ENCODE measurements at regions not wholly inside any gene's neighbourhood (a gene's known extent, or its start where the extent isn't known, plus 50 kb on each side); places are given as distances from the start of the nearest gene placed in this dataset.

DNA sequence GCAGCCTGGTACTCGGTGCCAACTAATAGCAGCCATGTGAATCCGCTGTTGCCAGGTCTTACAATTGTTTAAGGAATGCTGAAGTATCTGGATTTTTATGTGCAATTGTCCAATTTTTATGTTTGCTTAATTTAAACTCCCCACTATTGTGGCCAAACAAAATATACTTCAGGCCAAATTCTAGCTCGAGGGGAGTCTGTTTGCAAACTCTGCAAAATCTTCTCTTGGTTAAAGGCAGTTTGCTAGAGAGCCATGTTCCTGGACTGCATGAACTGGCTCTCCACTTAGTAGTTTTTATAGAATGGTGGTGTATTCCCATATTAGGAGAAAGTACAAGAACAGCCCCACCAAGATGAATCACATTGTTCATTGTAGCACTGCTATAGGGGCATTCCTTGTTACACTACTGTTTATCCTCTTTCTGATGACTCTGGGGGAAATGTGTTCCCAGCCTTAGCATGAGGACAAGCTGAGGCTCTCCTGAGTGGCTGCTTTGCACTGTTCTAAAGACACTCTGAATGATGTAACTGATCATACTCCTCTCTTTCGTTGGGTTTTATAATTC is 178.0 kb upstream of the GLI3 start:
- TF ChIP-seq EZH2 (IDR thresholded peaks at IDR 0.05; ENCODE audit: insufficient read depth, low read length) = no peak
- TF ChIP-seq, protein P1, sequence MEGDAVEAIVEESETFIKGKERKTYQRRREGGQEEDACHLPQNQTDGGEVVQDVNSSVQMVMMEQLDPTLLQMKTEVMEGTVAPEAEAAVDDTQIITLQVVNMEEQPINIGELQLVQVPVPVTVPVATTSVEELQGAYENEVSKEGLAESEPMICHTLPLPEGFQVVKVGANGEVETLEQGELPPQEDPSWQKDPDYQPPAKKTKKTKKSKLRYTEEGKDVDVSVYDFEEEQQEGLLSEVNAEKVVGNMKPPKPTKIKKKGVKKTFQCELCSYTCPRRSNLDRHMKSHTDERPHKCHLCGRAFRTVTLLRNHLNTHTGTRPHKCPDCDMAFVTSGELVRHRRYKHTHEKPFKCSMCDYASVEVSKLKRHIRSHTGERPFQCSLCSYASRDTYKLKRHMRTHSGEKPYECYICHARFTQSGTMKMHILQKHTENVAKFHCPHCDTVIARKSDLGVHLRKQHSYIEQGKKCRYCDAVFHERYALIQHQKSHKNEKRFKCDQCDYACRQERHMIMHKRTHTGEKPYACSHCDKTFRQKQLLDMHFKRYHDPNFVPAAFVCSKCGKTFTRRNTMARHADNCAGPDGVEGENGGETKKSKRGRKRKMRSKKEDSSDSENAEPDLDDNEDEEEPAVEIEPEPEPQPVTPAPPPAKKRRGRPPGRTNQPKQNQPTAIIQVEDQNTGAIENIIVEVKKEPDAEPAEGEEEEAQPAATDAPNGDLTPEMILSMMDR (IDR thresholded peaks at IDR 0.05; ENCODE audit: insufficient read depth, low read depth, low read length) = no peak

Data from astrocyte (in vitro differentiated cells and primary cell).